GM19099 (cell line): ENCODE measurements at regions not wholly inside any gene's neighbourhood (a gene's known extent, or its start where the extent isn't known, plus 50 kb on each side); places are given as distances from the start of the nearest gene placed in this dataset.

Experiments used
- POLR2A ChIP-seq: IDR thresholded peaks from 3 replicates; pipeline ENCODE4 v1.6.1; 2011; ENCODE audit warnings: low read depth; ENCODE audit not compliant: insufficient read length; ENCODE audit errors: extremely low read depth

DNA sequence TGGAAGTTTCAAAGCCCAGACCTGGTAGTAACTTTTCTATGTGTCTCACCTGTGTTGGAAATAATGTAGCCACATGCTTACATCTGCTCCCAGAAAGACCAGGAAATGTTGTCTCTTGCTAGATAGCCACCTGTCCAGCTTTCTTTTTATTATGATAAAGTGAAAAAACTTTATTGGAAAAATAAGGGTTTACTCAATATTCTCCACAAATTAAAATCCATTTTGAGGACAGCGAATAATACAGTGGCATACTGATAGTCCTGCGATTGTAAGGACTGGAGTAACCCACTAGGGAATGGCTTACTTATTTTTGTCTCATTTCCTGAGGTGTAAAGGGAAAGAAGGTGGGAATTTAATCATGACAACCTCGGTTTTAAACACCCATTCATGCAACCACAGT, 100.1 kb downstream of the HFE start:
- TF ChIP-seq POLR2A, result no peak

DNA sequence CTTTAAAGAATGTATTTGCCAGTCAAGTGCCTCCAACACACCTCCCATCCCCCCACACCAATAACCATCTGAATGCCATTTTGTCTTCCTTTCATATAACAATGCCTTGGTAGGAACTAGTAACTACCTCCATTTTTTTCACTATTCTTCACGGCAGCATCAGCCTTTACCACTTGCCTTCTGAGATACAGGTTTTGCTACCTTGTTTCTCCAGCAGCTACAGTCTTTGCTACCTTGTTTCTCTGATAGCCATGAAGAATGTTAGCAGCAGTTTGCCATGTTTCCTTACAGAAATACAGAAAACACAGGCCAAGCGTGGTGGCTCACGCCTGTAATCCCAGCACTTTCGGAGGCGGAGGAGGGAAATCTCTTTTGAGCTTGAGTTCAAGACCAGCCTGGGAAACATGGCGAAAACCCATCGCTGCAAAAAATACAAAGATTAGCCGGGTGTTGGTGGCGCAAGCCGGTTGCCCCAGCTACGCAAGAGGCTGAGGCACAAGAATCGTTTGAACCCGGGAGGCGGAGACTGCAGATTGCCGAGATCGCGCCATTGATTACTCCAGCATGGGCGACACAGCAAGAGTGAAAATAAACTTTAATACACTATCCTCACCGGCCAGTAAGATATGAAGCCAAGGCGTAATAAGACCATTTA, 100.9 kb downstream of the HFE start:
- TF ChIP-seq POLR2A, result no peak

DNA sequence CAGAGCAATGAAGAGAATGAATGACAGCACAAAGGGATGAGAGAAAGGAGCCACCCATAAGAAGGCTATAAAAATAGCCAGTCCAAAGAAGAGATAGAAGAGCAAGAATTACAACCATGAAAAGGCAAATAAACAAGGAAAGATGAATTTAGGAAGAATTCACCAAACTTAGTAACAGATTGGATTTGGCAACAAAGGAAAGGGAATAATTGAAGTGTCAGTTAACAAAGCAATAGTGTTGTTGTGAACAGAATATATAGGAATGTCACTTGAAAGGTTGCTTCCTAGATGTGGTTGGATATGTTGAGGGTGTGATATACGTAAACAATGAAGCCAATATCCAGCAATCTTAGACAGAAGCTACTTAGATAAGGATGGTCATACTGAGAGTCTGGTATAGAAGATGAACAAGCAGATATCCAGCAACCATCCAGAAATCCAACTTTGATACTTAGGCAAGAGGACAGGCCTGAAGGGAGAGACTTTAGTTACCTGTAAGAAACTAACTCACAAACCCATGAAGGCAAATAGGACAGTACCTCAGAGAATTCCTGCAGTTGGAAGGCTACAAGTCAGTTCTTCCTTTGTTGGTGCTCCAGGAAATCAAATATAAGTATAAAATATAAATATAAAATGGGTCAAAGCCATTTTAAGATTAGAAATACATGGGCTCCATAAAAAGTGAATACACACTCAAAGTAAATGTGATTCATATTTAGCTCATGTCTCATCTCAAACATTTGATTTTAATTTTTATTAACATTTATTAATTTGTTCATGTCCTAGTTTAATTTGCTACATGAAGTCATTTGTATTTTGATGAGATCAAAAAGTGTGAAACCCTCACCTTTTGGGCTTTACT, 106.5 kb downstream of the HFE start:
- peak; percentile 24 for TF ChIP-seq POLR2A

DNA sequence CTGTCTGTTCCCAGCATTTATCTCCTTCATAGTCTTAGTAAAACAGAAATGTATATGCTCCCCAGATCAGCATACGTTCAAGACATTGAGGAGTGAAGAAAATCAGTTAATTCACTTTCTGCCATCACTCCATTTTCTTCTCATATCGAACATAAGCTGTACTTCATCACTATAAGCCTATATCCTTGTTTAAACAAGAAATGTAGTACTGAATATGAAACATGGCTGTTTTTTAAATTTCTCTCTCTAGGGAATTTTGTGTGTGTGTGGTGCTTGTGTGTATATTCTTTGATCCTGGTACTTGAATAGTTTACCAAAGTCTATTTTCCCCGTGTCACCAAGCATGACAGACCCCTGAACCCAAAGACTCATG, 107.1 kb downstream of the HFE start:
- TF ChIP-seq POLR2A, result no peak

DNA sequence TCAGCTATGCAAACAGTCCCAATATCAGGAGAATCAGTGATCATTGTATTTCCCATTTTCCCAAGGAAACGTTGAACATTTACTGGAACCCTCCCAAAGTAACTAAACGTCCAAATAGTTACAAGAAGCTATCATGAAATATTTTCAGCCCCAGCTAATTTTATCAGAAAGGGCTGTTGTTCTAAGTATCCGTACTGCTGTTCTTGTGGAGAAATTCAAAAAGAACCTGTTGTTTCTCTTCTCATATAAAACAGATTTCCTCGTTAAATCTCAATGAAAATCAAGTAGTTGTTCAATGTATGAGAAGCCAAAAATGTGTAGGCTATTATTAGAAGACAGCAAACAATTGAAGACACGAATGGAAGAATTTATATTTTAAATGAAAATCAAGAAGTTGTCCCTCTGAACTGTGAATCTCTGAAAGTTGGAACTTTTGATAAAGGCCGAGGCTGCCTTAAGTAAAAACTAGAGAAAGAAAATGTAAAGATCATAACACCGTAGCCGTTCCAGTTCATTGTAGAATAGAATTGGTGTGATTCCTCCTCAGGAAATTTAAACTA, 107.7 kb downstream of the HFE start:
- TF ChIP-seq POLR2A, result no peak

DNA sequence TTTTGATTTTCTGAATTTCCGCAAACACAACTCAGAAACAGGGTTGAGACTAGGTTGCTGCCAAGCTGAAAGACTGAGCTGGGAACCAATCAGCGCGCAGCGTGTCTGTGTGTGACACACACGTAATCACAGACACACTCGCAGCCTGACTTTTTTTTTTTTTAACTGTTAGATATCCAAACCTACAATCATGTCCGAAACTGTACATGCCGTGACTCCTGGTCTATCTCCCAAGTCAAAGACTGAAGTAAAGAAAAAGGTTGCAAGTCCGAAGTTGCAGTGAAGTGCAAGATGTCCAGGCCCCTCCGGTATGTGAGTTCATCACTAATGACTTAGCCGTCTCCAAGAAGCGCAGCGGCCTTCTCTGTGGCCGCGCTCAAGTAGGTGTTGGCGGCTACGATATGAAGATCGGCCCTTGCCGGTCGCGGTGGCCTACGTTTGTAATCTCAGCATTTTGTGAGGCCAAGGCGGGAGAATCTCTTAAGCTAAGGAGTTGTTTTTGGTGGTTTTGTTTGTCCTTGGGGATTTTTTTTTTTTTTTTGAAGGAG, 108.2 kb downstream of the HFE start:
- TF ChIP-seq POLR2A, result peak; percentile 78

DNA sequence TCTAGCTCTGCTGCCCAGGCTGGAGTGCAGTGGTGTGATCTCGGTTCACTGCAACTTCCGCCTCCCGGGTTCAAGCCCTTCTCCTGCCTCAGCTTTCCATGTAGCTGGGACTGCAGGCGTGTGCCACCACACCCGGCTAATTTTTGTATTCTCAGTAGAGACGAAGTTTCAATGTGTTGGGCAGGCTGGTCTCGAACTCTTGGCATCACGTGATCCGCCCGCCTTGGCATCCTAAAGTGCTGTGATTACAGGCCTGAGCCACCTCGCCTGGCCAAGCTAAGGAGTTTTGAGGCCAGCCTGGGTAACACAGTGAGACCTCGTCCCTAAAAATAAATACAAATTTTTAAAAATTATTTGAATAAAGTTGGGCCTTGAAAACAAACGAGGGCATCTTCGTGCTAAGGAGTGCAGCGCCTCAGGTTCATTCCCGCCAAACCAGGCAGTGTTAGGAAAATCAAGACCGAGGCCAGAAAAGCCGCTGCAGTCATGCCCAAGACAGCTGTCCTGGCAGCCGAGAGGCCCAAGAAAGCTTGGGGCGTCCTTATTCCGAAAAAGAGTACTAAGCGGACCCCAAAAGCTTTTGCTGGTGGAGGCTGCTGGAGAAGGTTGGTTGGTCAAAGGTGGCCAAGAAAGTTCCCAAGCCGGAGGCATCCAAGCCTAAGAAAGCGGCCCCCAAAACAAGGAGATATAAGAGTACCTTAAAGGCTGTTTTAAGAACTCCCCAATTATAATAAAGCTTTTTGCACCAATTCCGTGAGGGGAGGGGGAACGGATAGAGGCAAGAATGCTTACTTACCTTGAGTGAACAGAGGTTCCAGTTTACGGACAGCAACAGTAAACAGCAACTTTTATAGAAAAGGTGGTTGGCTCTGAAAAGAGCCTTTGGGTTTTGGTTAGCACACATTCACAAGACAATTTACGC, 109.0 kb downstream of the HFE start:
- no peak for TF ChIP-seq POLR2A

DNA sequence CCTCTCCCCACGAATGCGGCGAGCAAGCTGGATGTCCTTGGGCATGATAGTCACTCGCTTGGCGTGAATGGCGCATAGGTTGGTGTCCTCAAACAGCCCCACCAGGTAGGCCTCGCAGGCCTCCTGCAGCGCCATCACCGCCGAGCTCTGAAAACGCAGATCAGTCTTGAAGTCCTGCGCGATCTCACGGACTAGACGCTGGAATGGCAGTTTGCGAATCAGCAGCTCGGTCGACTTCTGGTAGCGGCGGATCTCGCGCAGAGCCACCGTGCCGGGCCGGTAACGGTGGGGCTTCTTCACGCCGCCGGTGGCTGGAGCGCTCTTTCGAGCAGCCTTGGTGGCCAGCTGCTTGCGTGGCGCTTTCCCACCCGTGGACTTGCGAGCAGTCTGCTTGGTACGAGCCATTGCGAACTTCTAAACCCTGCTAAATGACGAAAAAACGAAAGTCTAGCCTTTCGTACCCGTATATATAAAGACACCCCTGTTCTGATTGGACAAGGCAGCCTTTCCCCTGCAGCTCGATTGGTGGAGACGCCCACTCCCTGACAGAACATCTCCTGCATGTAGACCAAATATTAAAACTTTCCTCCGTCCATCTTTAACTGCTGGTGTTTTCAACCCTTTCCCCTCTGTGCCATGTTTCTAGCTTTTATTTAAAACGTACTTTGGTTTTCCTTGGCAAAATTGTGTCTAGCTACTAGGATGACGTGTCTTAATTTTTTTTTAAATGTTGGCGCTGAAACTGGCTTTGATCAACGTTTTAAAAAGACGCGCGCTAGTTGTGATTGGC, 109.8 kb downstream of the HFE start:
- TF ChIP-seq POLR2A, result peak; percentile 99

DNA sequence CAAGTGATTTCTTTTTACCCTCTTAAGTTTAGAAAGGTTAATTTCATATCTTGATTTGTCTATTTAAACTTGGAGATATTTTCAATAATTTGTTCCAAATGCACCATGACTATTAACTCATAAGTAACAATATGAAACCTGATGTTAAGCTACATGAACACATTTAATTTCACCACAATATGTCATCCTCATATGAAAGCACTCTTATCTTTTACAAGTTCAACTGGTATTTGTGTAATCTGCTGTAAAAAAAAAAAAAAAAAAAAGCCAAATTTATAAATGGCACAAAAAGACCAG, 110.4 kb downstream of the HFE start:
- no peak for TF ChIP-seq POLR2A

DNA sequence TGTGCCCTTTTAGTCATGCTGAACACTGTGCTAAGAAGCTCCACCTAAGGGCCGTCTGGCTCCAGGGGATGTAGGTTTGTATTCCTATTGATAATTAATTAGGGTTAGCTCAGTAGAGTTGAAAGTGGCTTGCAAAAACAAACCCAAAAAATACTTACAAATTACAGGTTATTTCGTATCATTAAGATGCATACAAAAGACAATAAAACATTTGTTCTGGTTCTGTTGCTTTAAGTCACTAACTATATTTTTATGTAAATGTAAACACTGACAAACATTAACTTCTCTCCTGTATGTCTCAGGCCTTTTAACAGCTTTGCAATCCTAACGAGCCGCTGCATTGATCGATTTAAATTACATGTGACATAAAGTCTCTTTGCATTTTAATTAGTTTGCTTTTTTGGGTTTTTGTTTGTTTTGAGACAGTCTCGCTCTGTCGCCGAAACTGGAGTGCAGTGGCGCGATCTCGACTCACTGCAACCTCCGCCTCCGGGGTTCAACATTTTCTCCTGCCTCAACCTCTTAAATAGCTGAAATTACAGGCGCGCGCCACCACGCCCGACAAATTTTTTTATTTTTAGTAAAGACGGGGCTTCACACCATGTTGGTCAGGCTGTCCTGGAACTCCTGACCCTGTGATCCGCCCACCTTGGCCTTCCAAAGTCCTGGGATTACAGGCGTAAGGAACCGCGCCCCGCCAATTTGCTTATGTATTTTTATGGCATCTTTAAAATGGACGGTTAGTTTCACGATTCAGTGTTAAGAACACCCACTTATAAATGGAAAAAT, 110.9 kb downstream of the HFE start:
- no peak for TF ChIP-seq POLR2A

DNA sequence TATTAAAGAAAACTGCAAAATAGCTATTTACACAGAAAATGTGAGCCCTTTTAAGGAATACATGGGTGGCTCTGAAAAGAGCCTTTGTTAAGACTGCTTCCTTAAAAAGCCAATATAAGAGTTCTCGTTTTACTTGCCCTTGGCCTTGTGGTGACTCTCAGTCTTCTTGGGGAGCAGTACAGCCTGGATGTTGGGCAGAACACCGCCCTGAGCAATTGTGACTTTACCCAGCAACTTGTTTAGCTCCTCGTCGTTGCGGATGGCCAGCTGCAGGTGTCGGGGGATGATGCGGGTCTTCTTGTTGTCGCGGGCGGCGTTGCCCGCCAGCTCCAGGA, 111.5 kb downstream of the HFE start:
- no peak for TF ChIP-seq POLR2A

DNA sequence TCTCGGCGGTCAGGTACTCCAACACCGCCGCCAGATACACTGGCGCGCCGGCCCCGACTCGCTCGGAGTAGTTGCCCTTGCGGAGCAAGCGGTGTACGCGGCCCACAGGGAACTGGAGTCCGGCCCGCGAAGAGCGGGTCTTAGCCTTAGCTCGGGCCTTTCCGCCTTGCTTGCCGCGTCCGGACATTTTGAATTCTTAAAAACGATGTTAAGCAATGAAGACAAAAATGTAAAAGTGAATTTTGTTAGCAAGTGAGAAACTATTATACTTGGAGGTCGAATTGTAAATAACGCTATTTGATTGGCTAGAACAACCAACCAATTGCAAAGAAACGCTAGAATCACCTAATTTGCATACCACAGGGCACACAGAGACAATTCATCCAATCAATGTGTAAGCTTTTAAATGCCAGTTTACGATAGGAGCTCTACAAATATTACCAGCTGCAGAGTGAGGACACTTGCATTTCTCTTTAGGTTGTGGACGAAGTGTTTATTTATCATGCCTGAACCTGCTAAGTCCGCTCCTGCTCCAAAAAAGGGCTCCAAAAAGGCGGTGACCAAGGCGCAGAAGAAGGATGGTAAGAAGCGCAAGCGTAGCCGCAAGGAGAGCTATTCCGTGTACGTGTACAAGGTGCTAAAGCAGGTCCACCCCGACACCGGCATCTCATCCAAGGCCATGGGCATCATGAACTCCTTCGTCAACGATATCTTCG, 112.0 kb downstream of the HFE start:
- TF ChIP-seq POLR2A, result peak; percentile 92
